ENCODE measurements at regions not wholly inside any gene's neighbourhood (a gene's known extent, or its start where the extent isn't known, plus 50 kb on each side); places are given as distances from the start of the nearest gene placed in this dataset.

DNA sequence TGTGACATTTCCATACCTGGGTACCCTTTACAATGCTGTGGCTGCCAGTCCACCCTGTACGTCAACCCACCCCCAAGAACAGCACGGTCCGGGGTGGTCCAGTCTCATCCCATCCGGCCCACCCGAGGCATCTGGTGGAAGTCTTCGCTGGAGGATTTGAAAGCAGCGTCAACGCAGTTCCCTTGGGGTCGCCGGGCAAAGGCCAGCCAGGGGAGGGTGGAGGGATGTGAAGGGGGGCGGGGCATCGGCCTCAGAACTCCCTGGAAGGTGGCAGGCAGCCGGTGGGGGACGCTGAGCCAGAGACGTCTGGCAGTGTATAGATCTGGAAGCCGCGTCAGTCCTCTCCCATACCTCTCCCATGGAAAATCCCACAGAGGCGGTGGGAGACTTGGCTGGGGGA lies 1944.0 kb upstream of the DEFB115 start (continued):
- no peak for TF ChIP-seq ZNF830 (tag by site-specific recombination; IDR thresholded peaks at IDR 0.05; ENCODE audit: low read depth)
- TF ChIP-seq ZNF596 (tag by site-specific recombination; IDR thresholded peaks at IDR 0.05), result no peak
- TF ChIP-seq, protein P1, sequence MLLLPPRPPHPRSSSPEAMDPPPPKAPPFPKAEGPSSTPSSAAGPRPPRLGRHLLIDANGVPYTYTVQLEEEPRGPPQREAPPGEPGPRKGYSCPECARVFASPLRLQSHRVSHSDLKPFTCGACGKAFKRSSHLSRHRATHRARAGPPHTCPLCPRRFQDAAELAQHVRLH (tag by site-specific recombination; IDR thresholded peaks at IDR 0.05), result no peak
- no peak for TF ChIP-seq ZFP69B (tag by site-specific recombination; IDR thresholded peaks at IDR 0.05)
- TF ChIP-seq, protein P2, sequence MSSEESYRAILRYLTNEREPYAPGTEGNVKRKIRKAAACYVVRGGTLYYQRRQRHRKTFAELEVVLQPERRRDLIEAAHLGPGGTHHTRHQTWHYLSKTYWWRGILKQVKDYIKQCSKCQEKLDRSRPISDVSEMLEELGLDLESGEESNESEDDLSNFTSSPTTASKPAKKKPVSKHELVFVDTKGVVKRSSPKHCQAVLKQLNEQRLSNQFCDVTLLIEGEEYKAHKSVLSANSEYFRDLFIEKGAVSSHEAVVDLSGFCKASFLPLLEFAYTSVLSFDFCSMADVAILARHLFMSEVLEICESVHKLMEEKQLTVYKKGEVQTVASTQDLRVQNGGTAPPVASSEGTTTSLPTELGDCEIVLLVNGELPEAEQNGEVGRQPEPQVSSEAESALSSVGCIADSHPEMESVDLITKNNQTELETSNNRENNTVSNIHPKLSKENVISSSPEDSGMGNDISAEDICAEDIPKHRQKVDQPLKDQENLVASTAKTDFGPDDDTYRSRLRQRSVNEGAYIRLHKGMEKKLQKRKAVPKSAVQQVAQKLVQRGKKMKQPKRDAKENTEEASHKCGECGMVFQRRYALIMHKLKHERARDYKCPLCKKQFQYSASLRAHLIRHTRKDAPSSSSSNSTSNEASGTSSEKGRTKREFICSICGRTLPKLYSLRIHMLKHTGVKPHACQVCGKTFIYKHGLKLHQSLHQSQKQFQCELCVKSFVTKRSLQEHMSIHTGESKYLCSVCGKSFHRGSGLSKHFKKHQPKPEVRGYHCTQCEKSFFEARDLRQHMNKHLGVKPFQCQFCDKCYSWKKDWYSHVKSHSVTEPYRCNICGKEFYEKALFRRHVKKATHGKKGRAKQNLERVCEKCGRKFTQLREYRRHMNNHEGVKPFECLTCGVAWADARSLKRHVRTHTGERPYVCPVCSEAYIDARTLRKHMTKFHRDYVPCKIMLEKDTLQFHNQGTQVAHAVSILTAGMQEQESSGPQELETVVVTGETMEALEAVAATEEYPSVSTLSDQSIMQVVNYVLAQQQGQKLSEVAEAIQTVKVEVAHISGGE (tag by site-specific recombination; conservative IDR thresholded peaks at IDR 0.05; ENCODE audit: low read depth), result no peak
- no peak for TF ChIP-seq ZNF561 (tag by site-specific recombination; IDR thresholded peaks at IDR 0.05; ENCODE audit: borderline replicate concordance)
- no peak for TF ChIP-seq MEIS1 (CRISPR knock-in tag; IDR thresholded peaks at IDR 0.05; ENCODE audit: borderline replicate concordance)
- no peak for TF ChIP-seq ZNF37A (tag by site-specific recombination; IDR thresholded peaks at IDR 0.05)

DNA sequence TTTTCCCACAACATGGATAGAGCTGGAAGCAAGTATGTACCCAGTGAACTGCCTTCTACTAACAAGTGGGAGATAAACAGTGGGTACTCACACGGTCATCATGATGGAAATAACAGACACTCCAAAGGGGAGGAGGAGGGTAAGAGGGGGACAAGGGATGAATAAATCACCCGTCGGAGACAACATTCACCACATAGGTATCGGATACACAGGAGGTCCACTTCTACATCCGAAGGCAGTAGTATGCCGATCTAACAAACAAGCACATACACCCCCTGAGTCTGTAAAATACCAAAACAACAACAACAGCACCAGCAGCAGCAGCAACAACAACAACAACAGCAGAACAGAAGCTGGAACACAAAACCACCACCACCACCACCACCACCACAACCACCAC lies 1943.2 kb upstream of the DEFB115 start:
- no peak overlapping the region for H3K4me3 ChIP-seq (ENCODE audit: low read depth, low read length)
- no peaks in the 10 kb centered on the region for H3K4me1 ChIP-seq (ENCODE audit: control insufficient read depth, insufficient read depth, low read length)
- no peaks in the 10 kb centered on the region for H3K36me3 ChIP-seq (ENCODE audit: control insufficient read depth in 2 of 2, insufficient read depth in 1 of 2, low read length in 2 of 2)
- CTCF ChIA-PET, result no interaction called here
- POLR2A ChIA-PET, result no interaction called here
- no peak overlapping the region for H3K27ac ChIP-seq (ENCODE audit: extremely low read depth, low read depth, low read length)
- TF ChIP-seq, protein P3, sequence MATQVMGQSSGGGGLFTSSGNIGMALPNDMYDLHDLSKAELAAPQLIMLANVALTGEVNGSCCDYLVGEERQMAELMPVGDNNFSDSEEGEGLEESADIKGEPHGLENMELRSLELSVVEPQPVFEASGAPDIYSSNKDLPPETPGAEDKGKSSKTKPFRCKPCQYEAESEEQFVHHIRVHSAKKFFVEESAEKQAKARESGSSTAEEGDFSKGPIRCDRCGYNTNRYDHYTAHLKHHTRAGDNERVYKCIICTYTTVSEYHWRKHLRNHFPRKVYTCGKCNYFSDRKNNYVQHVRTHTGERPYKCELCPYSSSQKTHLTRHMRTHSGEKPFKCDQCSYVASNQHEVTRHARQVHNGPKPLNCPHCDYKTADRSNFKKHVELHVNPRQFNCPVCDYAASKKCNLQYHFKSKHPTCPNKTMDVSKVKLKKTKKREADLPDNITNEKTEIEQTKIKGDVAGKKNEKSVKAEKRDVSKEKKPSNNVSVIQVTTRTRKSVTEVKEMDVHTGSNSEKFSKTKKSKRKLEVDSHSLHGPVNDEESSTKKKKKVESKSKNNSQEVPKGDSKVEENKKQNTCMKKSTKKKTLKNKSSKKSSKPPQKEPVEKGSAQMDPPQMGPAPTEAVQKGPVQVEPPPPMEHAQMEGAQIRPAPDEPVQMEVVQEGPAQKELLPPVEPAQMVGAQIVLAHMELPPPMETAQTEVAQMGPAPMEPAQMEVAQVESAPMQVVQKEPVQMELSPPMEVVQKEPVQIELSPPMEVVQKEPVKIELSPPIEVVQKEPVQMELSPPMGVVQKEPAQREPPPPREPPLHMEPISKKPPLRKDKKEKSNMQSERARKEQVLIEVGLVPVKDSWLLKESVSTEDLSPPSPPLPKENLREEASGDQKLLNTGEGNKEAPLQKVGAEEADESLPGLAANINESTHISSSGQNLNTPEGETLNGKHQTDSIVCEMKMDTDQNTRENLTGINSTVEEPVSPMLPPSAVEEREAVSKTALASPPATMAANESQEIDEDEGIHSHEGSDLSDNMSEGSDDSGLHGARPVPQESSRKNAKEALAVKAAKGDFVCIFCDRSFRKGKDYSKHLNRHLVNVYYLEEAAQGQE (tag by site-specific recombination; IDR thresholded peaks at IDR 0.05), result no peak
- TF ChIP-seq, protein P4, sequence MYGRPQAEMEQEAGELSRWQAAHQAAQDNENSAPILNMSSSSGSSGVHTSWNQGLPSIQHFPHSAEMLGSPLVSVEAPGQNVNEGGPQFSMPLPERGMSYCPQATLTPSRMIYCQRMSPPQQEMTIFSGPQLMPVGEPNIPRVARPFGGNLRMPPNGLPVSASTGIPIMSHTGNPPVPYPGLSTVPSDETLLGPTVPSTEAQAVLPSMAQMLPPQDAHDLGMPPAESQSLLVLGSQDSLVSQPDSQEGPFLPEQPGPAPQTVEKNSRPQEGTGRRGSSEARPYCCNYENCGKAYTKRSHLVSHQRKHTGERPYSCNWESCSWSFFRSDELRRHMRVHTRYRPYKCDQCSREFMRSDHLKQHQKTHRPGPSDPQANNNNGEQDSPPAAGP (tag by site-specific recombination; IDR thresholded peaks at IDR 0.05), result no peak
- TF ChIP-seq KLF10 (tag by site-specific recombination; IDR thresholded peaks at IDR 0.05) (no peak), ZNF664 (tag by site-specific recombination; IDR thresholded peaks at IDR 0.05) (no peak), KLF8 (tag by site-specific recombination; IDR thresholded peaks at IDR 0.05) (no peak), ZNF302 (tag by site-specific recombination; IDR thresholded peaks at IDR 0.05; ENCODE audit: low read depth) (no peak), ZSCAN30 (tag by site-specific recombination; IDR thresholded peaks at IDR 0.05) (no peak), ZNF776 (tag by site-specific recombination; IDR thresholded peaks at IDR 0.05; ENCODE audit: borderline replicate concordance) (no peak), ZNF155 (tag by site-specific recombination; IDR thresholded peaks at IDR 0.05) (no peak), ZNF248 (tag by site-specific recombination; IDR thresholded peaks at IDR 0.05) (no peak), ZNF654 (tag by site-specific recombination; IDR thresholded peaks at IDR 0.05; ENCODE audit: low read depth) (no peak)
- TF ChIP-seq, protein P5, sequence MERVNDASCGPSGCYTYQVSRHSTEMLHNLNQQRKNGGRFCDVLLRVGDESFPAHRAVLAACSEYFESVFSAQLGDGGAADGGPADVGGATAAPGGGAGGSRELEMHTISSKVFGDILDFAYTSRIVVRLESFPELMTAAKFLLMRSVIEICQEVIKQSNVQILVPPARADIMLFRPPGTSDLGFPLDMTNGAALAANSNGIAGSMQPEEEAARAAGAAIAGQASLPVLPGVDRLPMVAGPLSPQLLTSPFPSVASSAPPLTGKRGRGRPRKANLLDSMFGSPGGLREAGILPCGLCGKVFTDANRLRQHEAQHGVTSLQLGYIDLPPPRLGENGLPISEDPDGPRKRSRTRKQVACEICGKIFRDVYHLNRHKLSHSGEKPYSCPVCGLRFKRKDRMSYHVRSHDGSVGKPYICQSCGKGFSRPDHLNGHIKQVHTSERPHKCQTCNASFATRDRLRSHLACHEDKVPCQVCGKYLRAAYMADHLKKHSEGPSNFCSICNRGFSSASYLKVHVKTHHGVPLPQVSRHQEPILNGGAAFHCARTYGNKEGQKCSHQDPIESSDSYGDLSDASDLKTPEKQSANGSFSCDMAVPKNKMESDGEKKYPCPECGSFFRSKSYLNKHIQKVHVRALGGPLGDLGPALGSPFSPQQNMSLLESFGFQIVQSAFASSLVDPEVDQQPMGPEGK (tag by site-specific recombination; IDR thresholded peaks at IDR 0.05), result no peak
- TF ChIP-seq, protein P6, sequence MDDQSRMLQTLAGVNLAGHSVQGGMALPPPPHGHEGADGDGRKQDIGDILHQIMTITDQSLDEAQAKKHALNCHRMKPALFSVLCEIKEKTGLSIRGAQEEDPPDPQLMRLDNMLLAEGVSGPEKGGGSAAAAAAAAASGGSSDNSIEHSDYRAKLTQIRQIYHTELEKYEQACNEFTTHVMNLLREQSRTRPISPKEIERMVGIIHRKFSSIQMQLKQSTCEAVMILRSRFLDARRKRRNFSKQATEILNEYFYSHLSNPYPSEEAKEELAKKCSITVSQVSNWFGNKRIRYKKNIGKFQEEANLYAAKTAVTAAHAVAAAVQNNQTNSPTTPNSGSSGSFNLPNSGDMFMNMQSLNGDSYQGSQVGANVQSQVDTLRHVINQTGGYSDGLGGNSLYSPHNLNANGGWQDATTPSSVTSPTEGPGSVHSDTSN (CRISPR knock-in tag; IDR thresholded peaks at IDR 0.05), result no peak
- TF ChIP-seq, protein P7, sequence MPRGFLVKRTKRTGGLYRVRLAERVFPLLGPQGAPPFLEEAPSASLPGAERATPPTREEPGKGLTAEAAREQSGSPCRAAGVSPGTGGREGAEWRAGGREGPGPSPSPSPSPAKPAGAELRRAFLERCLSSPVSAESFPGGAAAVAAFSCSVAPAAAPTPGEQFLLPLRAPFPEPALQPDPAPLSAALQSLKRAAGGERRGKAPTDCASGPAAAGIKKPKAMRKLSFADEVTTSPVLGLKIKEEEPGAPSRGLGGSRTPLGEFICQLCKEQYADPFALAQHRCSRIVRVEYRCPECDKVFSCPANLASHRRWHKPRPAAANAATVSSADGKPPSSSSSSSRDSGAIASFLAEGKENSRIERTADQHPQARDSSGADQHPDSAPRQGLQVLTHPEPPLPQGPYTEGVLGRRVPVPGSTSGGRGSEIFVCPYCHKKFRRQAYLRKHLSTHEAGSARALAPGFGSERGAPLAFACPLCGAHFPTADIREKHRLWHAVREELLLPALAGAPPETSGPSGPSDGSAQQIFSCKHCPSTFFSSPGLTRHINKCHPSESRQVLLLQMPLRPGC (tag by site-specific recombination; IDR thresholded peaks at IDR 0.05), result no peak
- TF ChIP-seq, protein P8, sequence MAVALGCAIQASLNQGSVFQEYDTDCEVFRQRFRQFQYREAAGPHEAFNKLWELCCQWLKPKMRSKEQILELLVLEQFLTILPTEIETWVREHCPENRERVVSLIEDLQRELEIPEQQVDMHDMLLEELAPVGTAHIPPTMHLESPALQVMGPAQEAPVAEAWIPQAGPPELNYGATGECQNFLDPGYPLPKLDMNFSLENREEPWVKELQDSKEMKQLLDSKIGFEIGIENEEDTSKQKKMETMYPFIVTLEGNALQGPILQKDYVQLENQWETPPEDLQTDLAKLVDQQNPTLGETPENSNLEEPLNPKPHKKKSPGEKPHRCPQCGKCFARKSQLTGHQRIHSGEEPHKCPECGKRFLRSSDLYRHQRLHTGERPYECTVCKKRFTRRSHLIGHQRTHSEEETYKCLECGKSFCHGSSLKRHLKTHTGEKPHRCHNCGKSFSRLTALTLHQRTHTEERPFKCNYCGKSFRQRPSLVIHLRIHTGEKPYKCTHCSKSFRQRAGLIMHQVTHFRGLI (tag by site-specific recombination; IDR thresholded peaks at IDR 0.05), result no peak
- no peaks in the 10 kb centered on the region for H3K9me3 ChIP-seq (ENCODE audit: control insufficient read depth, insufficient read depth, low read depth, low read length)
